Adrenal gland (tissue), 5 donors: ENCODE measurements at regions not wholly inside any gene's neighbourhood (a gene's known extent, or its start where the extent isn't known, plus 50 kb on each side); places are given as distances from the start of the nearest gene placed in this dataset.

Experiments used
- POLR2A ChIP-seq, 2 donors: fragments of 450-650 bp; IDR thresholded peaks; one replicate each; pipeline ENCODE4 v1.6.1; 2017; ENCODE audit warnings: antibody characterized with exemption in 2 of 2, mild to moderate bottlenecking in 2 of 2, moderate library complexity in 1 of 2
- TF ChIP-seq, protein P1 (sequence below), 6 experiments: fragments of 450-650 bp in 4 of 6; fragments of 200-600 bp in 2 of 6; sonication (generic) in 1 of 6; IDR thresholded peaks; 1 replicate in 5 of 6; 2 replicates in 1 of 6; pipeline versions ENCODE4 v1.5.1 to v1.8.0; 2016 to 2021; ENCODE audit warnings: antibody characterized with exemption in 6 of 6, mild to moderate bottlenecking in 2 of 6, moderate library complexity in 1 of 6
- donor health status: DM: no; HTN: no; CAD: no.

DNA sequence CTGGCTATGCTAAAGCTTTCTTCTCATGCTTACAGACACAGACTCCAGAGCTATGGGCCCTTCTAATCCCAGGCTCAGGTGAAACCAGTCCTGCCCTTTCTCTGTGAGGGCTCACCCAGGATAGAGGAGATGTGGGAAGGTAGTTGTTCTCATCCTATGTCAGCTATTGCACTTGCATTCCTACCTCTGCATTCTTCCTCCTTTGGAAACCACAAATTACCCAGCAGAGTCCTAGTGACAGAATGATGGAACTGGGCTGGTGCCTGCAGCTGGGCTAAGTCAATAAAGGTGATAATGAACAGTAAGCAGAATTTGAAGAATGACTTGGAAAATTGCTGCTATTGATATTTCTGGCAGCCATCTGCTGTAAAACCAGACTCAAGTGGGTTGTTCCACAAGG lies 560.0 kb downstream of the TMEM135 start:
- TF ChIP-seq, protein P1, sequence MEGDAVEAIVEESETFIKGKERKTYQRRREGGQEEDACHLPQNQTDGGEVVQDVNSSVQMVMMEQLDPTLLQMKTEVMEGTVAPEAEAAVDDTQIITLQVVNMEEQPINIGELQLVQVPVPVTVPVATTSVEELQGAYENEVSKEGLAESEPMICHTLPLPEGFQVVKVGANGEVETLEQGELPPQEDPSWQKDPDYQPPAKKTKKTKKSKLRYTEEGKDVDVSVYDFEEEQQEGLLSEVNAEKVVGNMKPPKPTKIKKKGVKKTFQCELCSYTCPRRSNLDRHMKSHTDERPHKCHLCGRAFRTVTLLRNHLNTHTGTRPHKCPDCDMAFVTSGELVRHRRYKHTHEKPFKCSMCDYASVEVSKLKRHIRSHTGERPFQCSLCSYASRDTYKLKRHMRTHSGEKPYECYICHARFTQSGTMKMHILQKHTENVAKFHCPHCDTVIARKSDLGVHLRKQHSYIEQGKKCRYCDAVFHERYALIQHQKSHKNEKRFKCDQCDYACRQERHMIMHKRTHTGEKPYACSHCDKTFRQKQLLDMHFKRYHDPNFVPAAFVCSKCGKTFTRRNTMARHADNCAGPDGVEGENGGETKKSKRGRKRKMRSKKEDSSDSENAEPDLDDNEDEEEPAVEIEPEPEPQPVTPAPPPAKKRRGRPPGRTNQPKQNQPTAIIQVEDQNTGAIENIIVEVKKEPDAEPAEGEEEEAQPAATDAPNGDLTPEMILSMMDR (IDR thresholded peaks at IDR 0.05): no peak
- no peak for TF ChIP-seq POLR2A (IDR thresholded peaks at IDR 0.05)
